Stomach (tissue), 8 donors: ENCODE measurements at regions not wholly inside any gene's neighbourhood (a gene's known extent, or its start where the extent isn't known, plus 50 kb on each side); places are given as distances from the start of the nearest gene placed in this dataset.
"Not testable (repeated sequence)": the region's sequence is repeated elsewhere in the genome, so short reads cannot be mapped to it uniquely, and the experiment has no call there.

Experiments
- DNase-seq, 2 donors: peaks; one replicate each; pipeline versions ENCODE4 v3.0.0 to v3.0.0-alpha.2; 2013 to 2019
- H3K27ac ChIP-seq, 5 donors: fragments of 200-600 bp in 4 of 5; sonication (generic) in 4 of 5; one replicate each; pipeline ENCODE4 v1.5.1; 2013 to 2019; ENCODE audit warnings: mild to moderate bottlenecking in 1 of 5, moderate library complexity in 1 of 5
- H3K27me3 ChIP-seq, 3 donors: fragments of 200-600 bp; sonication (generic); one replicate each; pipeline ENCODE4 v1.5.1; 2017 to 2019; ENCODE audit warnings: mixed run types in 1 of 3
- H3K36me3 ChIP-seq, 4 donors: fragments of 200-600 bp; sonication (generic); 1 replicate in 3 of 4; 2 replicates in 1 of 4; pipeline ENCODE4 v1.5.1; 2016 to 2019
- H3K4me1 ChIP-seq, 4 donors: fragments of 200-600 bp; sonication (generic); one replicate each; pipeline ENCODE4 v1.5.1; 2016 to 2019
- H3K4me3 ChIP-seq, 4 donors: fragments of 200-600 bp; sonication (generic) in 3 of 4; one replicate each; pipeline ENCODE4 v1.5.1; 2016 to 2019; ENCODE audit warnings: mild to moderate bottlenecking in 1 of 4
- H3K9me3 ChIP-seq, 4 donors: fragments of 200-600 bp; sonication (generic); one replicate each; pipeline ENCODE4 v1.5.1; 2016 to 2019
- EP300 ChIP-seq: sonication (generic); formaldehyde crosslinking; IDR thresholded peaks from one replicate; pipeline ENCODE4 v1.6.1; 2017; ENCODE audit warnings: antibody characterized with exemption
- POLR2A ChIP-seq, 4 donors: fragments of 450-650 bp; IDR thresholded peaks; one replicate each; pipeline ENCODE4 v1.6.1; 2016; ENCODE audit warnings: antibody characterized with exemption in 4 of 4, control low read depth in 2 of 4, mild to moderate bottlenecking in 1 of 4, moderate library complexity in 1 of 4
- POLR2AphosphoS5 ChIP-seq, 3 donors: sonication (generic); formaldehyde crosslinking; IDR thresholded peaks; one replicate each; pipeline ENCODE4 v1.6.1; 2016; ENCODE audit warnings: antibody characterized with exemption in 3 of 3
- WGBS, 5 donors: extraction: QIAGEN DNeasy Blood & Tissue Kit in 3 of 5; methylation state at CpG; one replicate each; pipeline versions ENCODE4 v1.1.5 to v1.1.7; 2013 to 2018; 5-methylcytosine and 5-hydroxymethylcytosine counted together
- intact Hi-C: fragments of 100-400 bp; cut with DNase I; formaldehyde crosslinking; loops from one replicate; pipeline ENCODE4 v1.15.1; 2023; ENCODE audit warnings: low total_unique reads
- TF ChIP-seq, protein P1 (sequence below), 7 experiments: fragments of 450-650 bp in 4 of 7; fragments of 200-600 bp in 3 of 7; sonication (generic) in 3 of 7; IDR thresholded peaks; one replicate each; pipeline ENCODE4 v1.5.1; 2016 to 2019; ENCODE audit warnings: antibody characterized with exemption in 7 of 7, control low read depth in 2 of 7, mild to moderate bottlenecking in 1 of 7
- donor health status: healthy with polysubstance abuse.
- donor health status: Bipolar disorder and iron deficiency.
- donor health status: healthy.

DNA sequence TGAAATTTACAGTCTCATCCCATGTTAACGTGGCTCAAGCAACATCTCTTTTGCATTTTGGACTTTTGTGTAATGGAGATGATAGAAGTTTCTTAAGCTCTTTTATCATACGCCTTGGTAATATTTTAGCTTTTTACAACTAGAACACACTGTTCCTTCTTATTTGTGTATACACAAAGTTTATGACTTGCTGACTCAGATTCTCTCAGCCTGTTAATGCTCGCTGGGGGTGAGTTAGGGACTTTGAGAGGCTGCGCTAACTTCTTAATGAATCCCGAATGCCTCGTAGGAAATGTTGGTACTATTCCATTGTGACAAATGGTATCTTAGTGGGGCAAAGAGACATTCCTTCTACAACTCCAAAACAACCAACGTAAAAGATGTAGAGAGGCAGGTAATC, 509.7 kb downstream of the DOK5 start:
- no peaks in the 10 kb centered on the region for H3K36me3 ChIP-seq
- 81 to 85% (median 83%) methylated on average over 7 of the region's 7 CpGs for WGBS, 5 donors
- no peak overlapping the region for H3K27ac ChIP-seq
- TF ChIP-seq EP300 = no peak
- TF ChIP-seq, protein P1, sequence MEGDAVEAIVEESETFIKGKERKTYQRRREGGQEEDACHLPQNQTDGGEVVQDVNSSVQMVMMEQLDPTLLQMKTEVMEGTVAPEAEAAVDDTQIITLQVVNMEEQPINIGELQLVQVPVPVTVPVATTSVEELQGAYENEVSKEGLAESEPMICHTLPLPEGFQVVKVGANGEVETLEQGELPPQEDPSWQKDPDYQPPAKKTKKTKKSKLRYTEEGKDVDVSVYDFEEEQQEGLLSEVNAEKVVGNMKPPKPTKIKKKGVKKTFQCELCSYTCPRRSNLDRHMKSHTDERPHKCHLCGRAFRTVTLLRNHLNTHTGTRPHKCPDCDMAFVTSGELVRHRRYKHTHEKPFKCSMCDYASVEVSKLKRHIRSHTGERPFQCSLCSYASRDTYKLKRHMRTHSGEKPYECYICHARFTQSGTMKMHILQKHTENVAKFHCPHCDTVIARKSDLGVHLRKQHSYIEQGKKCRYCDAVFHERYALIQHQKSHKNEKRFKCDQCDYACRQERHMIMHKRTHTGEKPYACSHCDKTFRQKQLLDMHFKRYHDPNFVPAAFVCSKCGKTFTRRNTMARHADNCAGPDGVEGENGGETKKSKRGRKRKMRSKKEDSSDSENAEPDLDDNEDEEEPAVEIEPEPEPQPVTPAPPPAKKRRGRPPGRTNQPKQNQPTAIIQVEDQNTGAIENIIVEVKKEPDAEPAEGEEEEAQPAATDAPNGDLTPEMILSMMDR (IDR thresholded peaks at IDR 0.05) = no peak
- no peak for TF ChIP-seq POLR2AphosphoS5 (IDR thresholded peaks at IDR 0.05)
- no peak for TF ChIP-seq POLR2A (IDR thresholded peaks at IDR 0.05)
- no peak overlapping the region for H3K4me3 ChIP-seq
- DNase-seq = no peak
- H3K4me1 ChIP-seq = no peaks in the 10 kb centered on the region
- no peaks in the 10 kb centered on the region for H3K27me3 ChIP-seq
- intact Hi-C loops = no loop called here
- H3K9me3 ChIP-seq = no peaks in the 10 kb centered on the region

DNA sequence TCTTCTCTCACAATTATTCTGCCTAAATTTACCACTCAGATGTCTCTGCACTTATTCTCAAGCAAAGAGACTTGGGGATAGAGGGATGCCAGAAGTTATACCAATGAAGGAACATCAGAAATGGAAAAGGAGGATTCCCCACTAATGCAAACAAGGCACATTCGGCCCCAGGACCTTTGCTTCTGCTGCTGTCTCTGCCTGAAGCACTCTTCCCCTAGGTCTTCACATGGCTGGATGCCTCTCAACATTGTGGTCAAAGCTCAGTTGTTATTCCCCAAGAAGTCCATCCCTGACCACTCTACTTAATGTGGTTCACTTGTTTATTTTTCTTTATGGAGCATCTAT, 508.7 kb downstream of the DOK5 start:
- intact Hi-C loops = no loop called here
- Histone ChIP-seq H3K27me3 (no peaks in the 10 kb centered on the region), H3K9me3 (no peaks in the 10 kb centered on the region), H3K4me3 (no peak overlapping the region), H3K4me1 (no peaks in the 10 kb centered on the region), H3K27ac (no peak overlapping the region), H3K36me3 (no peaks in the 10 kb centered on the region)
- WGBS, 5 donors = 58 to 86% (median 78%) methylated on average over 1 of the region's 1 CpG
- TF ChIP-seq POLR2A (IDR thresholded peaks at IDR 0.05) = no peak
- TF ChIP-seq, protein P1 (IDR thresholded peaks at IDR 0.05) = no peak
- TF ChIP-seq EP300 = no peak
- no peak for TF ChIP-seq POLR2AphosphoS5 (IDR thresholded peaks at IDR 0.05)
- no peak for DNase-seq

DNA sequence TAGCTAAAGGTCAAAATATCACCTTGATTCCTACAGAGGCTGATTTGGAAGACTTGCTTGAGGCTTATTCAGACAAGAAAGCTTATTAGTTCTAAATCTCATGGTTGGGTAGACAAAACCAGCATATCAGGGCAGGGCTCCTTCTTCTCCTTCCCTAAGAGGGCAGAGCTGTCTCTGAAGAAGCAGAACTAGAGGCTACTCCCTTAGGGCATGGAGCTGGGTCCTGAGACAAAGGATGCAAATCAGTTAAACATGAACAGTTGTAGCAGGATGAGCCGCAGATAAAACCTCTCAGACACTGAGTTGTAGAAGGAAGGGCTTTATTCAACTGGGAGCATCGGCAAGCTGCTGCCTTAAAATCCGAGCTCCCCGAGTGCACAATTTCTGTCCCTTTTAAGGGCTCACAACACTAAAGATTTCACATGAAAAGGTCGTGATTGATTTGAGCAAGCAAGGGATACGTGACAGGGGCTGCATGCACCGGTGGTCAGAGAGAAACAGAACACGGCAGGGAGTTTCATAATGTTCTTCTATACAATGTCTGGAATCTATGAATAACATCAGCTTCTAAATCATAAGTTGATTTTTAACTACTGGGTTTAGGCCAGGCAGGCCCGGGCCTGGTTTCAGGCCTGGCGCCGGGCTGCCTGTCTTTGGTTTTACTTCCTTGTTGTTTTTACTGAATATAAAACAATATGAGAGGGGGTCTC, 508.2 kb downstream of the DOK5 start:
- H3K4me1 ChIP-seq, H3K9me3 ChIP-seq, H3K36me3 ChIP-seq, intact Hi-C loops, H3K4me3 ChIP-seq, DNase-seq, H3K27ac ChIP-seq, H3K27me3 ChIP-seq: not testable (repeated sequence)
- 77 to 88% (median 86%) methylated on average over 11 of the region's 11 CpGs for WGBS, 5 donors

DNA sequence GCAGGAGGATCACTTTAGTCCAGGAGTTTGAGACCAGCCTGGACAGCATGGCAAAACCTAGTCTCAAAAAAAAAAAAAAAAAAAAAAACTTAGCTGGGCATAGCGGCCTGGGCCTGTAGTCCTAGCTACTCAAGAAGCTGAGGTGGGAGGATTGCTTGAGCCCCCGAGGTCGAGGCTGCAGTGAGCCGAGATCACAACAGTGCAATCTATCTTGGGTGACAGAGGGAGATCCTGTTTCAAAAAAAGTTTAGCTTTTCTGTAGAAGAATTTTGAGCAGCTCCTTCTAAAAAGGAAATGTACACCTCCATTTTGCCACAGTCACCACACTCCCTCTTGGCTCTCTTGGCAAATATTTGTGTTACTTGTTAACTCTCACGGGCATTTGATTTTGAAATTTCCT, 505.8 kb downstream of the DOK5 start:
- 54 to 70% (median 60%) methylated on average over 5 of the region's 5 CpGs for WGBS, 5 donors
- intact Hi-C loops = no loop called here
- no peak for TF ChIP-seq EP300
- no peak for TF ChIP-seq POLR2AphosphoS5 (IDR thresholded peaks at IDR 0.05)
- TF ChIP-seq, protein P1 (IDR thresholded peaks at IDR 0.05) = no peak
- TF ChIP-seq POLR2A (IDR thresholded peaks at IDR 0.05) = no peak
- Histone ChIP-seq H3K9me3 (no peaks in the 10 kb centered on the region), H3K27me3 (no peaks in the 10 kb centered on the region), H3K27ac (no peak overlapping the region), H3K4me3 (no peak overlapping the region), H3K4me1 (no peaks in the 10 kb centered on the region), H3K36me3 (no peaks in the 10 kb centered on the region)
- no peak for DNase-seq

DNA sequence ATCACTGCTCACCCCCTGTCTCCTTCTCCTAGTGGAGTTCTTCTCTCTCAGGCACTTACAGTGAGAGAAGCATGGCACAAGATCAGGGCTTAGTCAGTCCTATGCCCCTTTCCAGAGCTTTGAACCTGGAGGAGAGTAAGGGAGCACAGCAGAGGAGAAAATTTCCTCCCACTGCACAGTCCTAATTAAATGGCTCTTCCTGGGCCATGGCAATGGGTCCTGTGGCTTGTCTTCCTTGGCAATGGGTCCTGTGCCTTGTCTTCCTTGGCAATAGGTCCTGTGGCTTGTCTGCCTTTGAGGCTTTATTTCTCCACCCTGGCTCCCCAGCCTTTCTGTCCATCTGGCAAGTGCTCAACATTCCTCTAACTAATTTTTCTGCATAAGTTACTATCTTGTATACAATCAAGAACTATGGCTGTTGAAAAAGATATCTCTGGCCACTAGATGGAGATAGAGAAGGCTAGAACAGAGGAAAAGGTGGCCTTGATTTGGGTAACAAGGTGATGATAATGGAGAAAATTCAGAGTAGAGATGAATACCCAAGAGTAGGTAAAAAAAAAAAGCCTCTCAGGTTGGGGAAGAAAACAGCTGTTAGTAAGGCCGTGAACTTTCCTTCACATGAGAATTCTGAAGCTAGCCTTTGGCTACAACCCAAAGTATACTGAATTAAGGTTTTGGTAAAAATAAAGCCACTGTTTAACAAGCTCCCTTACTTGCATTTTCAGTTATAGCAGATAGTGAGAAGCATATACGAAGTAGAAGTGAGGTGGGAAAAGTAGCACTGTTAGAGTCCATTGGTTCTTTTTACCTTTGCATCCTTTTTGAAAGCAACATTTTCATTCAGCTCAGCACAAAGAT, 504.9 kb downstream of the DOK5 start:
- Histone ChIP-seq H3K27ac (no peak overlapping the region), H3K4me1 (no peaks in the 10 kb centered on the region), H3K4me3 (no peak overlapping the region), H3K36me3 (no peaks in the 10 kb centered on the region), H3K9me3 (no peaks in the 10 kb centered on the region), H3K27me3 (no peaks in the 10 kb centered on the region)
- TF ChIP-seq, protein P1 (IDR thresholded peaks at IDR 0.05) = peak in 1 of 7 experiments; percentile 20
- TF ChIP-seq POLR2AphosphoS5 (IDR thresholded peaks at IDR 0.05) = no peak
- intact Hi-C loops = no loop called here
- 28 to 44% (median 30%) methylated on average over 2 of the region's 2 CpGs for WGBS, 5 donors
- peak in 1 of 2 donors; percentile 26 for DNase-seq
